ENCODE measurements at regions not wholly inside any gene's neighbourhood (a gene's known extent, or its start where the extent isn't known, plus 50 kb on each side); places are given as distances from the start of the nearest gene placed in this dataset.

DNA sequence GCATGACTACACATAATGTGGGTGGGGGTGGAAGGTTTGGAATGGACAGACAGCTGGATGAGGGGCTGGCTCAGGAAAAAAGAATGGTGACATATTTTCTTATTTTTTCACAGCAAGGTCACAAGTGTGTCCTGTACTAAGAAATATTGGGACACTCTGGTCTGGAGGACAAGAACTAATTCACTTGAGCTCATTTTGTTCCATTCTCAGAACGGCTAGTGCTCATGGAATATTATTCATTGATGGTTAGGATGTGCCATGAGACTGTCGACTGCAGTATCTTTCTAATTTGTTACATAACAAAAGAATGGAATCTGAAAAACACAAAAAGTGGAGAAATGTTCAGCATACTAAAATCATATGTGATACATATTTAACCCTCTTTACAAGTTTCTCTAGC is 149.5 kb downstream of the BMP4 start:
- no peak for DNase-seq

DNA sequence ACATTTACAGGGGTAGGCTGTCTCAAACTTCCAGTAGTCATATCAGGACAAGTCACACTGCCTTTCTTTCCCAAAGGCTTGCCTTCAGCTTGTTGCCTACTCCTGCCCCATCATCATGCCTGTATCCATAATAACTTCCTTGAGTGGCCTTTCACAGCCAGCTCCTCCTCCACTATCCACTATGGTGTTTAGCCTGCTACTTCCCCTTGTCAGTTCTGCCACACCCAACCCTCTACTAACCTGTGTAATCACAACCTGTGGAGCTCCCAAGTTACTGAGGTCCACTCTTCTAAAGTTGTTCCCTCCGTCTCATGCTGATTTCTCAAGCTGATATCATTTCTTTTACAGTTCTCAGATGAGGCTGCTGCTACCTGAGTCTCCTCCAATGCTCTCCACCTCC is 159.9 kb downstream of the BMP4 start:
- DNase-seq = no peak

DNA sequence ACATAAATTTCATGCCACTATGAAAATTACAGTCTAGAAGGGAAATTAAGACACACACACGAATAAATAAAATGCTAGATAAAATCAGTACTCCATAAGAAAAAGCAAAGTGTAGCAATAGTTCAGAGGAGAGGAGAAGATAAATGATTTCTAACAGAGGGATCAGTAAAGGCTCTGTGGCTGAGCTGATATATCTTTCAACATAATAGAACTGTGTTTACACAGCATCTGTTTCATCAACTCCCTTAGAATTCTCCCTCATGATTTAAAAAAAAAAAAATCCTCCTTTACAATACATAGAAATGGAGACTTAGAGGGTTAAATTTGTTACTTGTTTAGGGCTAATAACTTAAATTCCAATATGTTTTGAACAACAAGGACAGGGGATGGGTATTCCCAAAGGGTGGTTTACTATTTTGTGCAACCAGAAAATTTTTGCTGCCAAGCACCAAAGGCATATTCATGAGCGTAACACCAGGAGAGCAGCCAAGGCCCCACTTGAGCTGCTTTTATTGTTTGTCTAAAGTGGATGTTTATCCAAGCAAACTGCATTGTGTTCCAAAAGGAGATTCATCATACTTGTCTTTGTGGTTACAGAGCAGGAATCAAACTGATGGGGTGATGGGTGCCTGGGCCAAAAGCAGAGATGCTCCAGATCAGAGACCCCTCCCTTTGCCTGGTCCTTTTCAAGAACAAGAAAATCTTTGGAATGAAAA is 162.7 kb downstream of the BMP4 start:
- DNase-seq = no peak

DNA sequence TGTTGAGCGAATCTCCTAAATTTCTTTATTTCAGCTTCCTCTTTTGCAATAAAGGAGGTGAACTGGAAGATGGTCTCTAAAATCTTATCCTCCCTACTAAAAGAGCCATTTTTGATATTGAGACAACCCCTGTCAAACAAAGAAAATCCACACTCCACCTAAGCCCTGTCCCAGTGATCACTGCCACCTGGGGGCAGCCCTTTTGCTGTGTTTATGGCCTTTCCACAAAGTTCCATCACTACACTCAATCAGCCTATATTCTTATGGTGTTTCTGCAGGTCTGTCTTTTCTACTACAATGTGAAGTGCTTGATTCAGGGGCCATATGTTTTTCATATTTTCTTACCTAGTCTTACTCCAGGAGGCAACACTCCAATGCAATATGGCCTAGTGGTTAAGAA is 163.7 kb downstream of the BMP4 start:
- no peak for DNase-seq

DNA sequence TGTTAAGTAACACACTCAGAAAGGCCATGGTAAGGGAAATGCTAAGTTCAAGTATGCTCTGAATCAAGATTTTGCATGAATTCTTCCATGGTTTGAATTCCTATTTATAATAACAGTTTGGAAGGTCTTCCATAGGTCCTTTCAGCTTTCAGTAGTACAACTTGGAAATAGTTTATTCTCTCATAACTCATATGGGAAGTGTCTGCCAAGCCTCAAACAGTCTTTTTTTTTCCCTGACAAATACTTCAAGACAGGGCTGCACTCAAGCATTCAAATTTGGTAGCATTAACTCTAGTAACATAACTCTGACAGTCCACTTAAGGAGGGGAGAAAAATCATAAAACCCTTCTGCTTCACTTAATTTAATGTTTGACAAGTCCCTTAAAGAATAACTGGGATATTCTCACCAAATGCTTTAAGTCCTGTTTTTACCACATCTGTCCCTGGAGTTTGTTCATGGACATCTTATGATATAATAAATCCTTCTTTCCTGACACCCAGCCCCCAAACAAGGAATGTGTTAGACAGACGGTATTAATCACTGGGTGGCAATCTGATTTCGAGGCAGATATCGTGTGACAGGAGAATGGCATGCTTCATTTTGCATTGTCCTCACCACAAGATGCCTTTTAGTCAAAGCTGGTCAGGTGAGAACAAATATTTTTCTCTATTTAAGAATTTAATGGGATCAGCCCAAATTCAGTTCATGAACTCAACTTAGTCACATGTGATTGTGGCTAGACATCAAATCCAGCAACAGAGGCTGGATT is 165.7 kb downstream of the BMP4 start:
- DNase-seq = no peak

DNA sequence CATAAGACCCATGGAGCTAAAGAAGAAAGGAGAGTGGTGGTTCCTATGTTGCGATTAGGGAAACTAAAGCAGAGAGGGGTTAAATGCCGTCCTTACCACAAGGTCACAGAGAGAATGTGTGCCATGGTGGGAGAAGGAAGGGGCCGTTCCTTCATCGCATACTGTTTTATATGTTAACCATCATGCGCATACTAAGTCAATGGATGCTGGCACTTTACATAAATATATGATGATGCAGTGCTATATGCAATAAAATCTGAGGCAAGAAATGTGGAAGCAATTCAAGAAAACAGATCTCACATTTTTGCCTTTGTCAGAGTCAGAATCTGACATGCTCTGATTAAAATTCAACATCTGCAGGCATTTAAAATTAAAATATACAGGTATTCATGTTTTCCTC is 168.1 kb downstream of the BMP4 start:
- no peak for DNase-seq

DNA sequence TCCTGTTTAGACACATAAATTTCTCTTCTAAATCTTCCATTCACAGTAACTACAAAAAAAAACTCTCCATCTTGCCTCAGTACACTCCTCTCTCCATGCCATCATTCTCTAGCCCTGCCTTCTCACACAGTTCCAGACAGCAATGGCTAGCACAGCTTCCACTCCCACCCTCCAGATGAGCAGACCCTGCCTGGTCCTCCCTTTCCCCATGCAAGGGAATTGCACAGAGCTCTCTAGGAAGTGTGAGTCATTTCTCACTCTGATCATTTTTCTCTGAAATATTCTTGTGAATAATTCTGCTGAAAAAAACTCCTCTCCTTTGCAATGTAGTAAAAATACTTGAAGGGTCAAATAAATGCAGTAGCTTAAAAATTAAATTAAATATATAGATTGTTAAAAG is 170.6 kb downstream of the BMP4 start:
- no peak for DNase-seq

DNA sequence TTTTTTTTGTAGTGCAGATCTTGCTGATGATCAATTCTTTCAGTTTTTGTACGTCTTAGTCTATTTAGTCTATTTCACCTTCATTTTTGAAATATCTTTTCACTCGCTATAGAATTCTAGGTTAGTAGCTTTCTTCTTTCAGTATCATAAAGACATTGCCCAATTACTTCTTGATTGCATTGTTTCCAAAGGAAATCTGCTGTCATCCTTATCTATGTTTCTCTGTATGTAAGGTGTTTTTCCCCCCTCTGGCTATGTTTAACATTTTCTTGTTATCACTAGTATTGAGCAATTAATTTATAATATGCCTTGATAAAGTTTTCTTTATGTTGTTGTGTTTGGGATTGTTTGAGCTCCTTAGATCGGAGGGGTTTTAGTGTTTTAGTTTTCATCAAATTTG is 171.9 kb downstream of the BMP4 start:
- DNase-seq = no peak

DNA sequence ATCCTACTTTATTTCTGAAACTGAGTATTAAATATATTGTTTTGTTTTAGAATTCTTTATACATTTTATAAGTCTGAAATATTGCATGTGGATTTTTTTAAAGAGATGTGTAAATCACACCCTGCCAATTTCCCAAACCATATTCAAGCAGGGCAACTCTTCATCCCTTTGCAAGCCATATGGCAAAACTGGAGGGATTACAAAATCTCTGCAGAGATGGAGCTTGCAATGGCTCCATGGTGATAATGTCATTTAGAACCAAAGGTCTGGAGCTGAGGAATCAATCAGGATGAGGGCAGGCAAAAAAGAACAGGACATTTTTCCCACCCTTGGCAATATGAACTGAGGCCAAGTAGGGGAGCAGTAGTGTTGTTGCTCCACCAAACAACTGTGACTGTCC is 173.4 kb downstream of the BMP4 start:
- DNase-seq = no peak

DNA sequence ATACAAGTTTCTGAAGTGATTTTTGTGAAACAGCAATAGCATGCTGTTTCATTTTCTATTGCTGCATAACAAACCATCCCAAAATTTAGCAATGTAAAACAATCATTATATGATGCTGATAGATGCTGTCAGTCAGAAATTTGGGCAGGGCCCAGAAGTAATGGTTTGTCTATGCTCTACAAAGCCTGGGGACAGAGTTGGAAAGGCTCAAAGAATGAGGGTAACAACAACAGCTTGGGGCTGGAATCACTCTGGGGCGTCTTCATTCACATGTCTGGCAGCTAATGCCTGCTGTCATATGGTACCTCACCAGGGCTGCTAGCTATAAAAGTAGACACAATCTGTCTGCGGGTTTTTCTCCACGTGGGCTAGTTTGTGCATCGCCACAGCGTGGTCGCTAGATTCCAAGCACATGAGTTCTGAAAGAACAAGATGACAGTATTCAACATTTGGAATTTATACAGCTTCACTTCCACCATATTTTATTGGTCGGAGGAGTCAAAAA is 176.5 kb downstream of the BMP4 start:
- no peak for DNase-seq

DNA sequence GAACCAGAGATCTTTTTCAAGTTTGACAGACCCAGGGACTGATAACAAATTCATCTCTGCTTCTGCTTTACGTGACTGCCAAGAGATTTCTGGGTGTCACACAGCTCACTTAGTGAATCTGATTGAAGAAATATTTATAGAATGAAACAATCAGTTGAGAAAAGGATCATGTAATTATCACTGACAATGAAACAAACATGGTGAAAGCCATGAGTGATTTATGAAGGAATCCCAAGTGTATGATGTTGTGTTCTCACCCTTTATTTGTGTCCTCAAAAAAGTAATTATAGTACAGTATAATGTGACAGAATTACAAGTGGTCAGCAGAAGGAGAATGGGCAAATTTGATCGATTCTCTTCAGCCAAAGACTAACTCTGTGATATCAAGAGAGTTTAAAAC is 177.3 kb downstream of the BMP4 start:
- DNase-seq = no peak

DNA sequence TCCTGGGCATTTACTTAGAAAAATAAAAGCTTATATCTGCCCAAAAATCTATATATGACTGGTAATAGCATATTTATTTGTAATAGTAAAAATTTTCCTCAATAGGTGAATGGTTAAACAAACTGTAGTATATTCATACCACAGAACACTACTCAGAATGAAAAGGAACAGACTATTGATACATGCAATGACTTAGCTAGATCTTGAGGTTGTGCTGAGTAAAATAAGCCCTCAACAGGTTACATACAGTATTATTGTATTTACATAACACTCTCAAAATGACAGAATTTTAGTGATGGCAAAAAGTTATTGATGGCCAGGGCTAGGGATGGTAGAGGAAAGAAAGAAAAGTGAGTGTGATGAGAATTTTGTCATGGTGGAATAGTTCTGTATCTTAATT is 178.4 kb downstream of the BMP4 start:
- DNase-seq = no peak

DNA sequence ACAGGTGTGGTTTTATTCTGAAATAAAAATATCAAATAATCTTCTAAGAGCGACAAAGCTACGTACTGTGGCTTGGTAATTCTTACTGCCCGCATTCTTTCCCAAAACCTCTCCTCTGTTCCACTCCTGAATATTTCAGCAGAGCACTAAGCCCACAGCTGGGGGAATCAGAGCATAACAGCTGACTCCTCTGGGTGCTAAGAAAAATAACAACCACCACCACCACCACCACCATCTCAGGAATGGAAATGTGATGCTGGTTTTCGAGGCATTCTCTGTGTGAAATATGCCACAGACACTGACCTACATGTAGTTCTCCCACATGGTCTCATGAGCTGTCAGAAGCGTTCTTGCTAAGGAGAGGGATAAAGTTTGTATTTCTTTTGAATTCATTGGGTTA is 183.7 kb downstream of the BMP4 start:
- no peak for DNase-seq

DNA sequence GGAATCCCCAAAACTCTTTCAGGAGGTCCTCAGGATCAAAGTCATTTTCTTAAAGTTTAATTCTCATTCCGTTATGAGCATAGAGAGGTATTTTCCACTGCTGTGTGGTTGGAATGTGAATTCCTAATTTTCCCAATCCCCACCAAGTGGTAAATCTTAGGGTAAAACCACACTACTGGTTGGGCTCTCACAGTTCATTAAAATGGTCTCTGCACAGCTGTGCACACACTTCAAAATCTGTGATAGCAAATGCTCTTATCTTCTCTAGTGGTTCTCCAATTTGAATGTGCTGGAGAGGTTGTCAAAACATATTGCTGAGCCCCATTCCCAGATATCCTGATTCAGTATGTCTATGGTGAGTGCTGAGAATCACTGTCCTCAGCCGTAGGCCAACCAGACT is 189.1 kb downstream of the BMP4 start:
- DNase-seq = no peak

DNA sequence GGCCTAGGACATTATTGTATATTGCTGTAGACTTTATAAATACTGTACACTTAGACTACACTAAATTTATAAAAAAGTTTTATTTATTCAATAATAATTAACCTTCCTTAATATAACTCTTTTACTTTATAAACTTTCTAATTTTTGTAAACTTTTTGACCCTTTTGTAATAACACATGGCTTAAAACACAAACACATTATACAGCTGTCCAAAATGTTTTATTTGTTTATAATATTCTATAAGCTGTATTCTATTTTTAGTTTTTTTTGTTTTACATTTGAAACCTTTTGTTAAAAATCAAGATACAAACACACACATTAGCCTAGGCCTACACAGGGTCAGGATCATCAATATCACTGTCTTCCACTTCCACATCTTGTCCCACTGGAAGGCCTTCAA is 190.0 kb downstream of the BMP4 start:
- no peak for DNase-seq

DNA sequence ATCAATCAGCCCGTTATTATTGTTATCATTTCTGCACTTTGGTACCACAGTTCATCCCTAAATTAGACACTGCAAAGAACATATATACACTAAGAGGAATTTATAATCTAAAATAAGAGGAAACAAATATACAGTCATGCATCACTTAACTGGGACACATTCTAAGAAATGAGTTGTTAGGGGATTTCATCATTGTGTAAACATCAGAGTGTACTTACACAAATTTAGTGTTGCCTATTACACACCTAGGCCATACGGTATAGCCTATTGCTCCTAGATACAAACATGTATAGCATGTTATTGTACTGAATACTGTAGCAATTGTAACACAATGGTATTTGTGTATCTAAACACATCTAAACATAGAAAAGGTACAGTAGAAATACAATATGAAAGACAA is 190.5 kb downstream of the BMP4 start:
- DNase-seq = no peak

DNA sequence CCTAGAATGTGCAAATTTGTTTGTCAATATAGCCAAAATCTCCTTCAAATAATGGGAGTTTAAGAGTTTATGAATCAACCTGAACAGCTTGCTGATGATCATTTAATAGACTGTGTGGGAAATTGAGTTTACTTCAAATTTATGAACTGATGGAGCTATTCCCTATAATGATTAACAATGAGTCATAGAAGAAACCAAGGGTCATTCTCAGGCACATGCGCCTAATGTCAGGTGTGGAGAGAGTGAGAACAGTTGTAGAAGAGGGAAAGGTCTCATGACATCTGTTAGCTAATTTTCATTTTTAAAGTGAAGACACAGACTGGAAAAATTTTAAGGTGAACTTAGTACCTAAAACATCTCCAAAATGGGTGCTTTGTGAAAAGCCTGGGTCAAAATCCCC is 191.8 kb downstream of the BMP4 start:
- DNase-seq = no peak

DNA sequence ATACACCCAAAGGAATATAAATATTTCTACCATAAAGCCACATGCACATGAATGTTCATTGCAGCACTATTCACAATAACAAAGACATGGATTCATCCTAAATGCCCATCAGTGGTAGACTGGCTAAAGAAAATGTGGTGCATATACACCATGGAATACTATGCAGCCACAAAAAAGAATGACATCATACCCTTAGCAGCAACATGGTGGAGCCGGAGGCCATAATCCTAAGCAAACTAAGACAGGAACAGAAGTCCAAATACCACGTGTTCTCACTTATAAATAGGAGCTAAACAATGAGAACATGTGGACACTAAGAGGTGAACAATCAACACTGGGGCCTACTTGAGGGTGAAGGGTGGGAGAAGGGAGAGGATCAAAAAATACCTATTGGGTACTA is 198.5 kb downstream of the BMP4 start:
- DNase-seq = no peak

DNA sequence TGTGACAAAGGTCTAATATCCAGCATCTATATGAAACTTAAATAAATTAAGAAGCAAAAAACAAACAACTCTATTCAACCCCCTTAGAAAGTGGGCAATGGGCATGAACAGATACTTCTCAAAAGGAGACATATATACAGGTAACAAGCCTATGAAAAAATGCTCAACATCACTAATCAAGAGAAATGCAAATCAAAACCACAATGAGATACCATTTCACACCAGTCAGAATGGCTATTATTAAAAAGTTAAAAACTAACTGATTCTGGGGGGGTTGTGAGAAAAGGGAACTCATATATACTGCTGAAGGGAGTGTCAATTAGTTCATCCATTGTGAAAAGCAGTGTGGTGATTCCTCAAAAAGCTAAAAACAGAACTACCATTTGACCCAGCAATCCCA is 198.9 kb downstream of the BMP4 start:
- no peak for DNase-seq

DNA sequence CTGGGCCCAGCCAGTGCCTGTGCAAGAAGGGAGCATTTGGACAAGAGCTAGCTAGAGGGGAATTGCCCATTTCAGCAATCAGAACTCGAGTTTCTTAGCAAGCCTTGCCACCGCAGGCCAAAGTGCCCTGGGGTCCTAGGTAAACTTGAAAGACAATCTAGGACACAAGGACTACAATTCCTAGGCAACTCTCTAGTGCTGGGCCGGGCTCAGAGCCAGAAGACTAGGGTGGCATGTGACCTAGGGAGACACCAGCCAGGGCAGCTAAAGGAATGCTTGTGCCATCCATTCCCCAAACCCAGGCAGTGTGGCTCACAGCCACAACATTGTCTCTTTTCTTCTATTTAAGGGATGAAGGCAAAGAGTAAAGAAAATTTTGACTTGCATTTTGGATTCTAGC is 205.0 kb downstream of the BMP4 start:
- no peak for DNase-seq

DNA sequence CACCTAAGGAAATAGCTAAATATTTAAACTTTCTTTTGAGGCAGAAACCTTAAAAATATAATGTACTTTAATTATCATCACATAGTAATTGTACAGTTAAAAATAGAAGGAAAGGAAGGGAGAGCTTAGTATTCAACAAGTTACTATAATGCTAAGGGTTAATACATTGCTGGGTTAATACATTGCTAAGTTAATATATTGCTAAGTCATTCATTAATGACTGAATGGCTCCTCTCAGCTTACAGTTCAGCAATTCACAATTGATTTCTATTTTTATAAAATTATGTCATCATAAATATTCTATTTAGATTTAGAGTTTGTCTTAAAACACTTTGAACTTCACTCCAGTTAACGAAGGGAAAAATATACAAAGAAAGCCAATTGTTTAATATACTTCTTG is 207.9 kb downstream of the BMP4 start:
- DNase-seq = no peak

DNA sequence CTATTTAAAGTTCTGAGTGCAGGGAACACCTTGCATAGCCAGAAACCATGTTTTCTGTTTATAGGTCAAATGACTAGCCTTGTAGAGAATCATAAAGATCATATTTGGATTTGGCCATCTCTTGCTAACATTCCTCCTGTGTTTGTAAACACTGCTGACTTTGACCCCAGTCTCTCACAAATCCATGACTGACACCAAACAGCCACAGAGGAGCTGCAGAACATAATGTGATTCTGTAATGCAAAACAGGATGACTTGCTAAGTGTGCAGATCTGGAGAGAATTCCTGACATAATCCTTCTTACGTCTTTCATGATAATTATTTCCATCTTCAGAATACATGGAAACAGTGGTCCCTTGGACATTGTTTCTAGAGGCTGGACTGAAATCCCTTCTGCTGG is 211.8 kb downstream of the BMP4 start:
- no peak for DNase-seq

DNA sequence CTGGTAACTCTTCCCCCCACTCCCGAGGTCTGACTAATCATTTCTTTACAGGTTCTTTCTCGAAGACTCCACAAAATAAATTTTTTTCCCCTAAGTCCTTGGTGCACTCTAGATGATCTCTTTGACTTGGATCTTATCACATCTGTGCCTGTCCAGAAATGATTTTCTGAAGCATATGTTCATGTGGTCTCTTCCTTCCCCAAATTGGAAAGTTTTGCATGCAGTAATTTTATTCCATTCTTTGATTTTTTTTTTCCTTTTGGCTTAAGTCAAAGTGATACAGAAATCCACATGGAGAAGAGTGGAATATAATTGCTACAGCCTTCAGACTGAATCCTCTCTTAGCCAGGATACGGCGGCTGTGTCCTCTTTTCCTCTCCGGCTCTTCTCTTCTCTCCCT is 213.3 kb downstream of the BMP4 start:
- DNase-seq = no peak

DNA sequence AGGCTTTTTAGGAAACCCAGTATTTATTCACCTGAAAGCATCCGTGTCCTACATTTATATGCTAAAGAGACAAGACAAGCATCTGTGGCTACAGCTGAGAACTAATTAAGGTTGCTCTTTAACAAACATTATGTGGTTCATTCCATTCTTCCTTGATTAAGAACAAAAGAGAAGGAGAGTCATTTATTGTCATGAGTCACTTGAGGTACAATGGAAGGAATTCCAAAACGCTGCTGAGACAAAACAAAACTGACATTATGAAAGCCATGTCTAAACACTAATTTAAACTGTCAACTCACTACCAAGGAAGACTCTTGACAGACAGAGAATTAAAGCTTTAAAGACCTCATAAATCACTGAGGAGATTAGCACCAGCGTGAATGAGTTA is 214.4 kb downstream of the BMP4 start:
- DNase-seq = peak; percentile 6

All from fibroblast of upper back skin (primary cell).